PC-3 (cell line): ENCODE measurements at regions not wholly inside any gene's neighbourhood (a gene's known extent, or its start where the extent isn't known, plus 50 kb on each side); places are given as distances from the start of the nearest gene placed in this dataset.

Source experiments
- ATAC-seq: fragments of 200-7000 bp; cut with Tn5 transposase; 2 replicates; pipeline ENCODE4 v1.9.1; 2020; ENCODE audit warnings: mild to moderate bottlenecking, moderate library complexity
- BruUV-seq: library from RNA; stranded (reverse); fragments of 400-500 nt; replicated peaks from 2 replicates; lab custom pipeline; 2021; lab: Mats Ljungman, UMichigan
- CTCF ChIA-PET: fragments of 300-600 bp; sonication (Branson Sonifier 250); formaldehyde crosslinking; loops from one replicate; lab custom pipeline; 2022; ENCODE audit warnings: antibody characterized with exemption; lab: Charles Lee
- POLR2A ChIA-PET: fragments of 300-600 bp; sonication (Branson Sonifier 250); formaldehyde crosslinking; loops from one replicate; lab custom pipeline; 2022; ENCODE audit warnings: antibody characterized with exemption; ENCODE audit not compliant: unreplicated experiment; lab: Charles Lee
- DNase-seq: peaks from one replicate; pipeline ENCODE4 v3.0.0-alpha.2; 2015
- H2AFZ ChIP-seq: fragments of 300-600 bp; sonication (generic); 2 replicates; pipeline ENCODE4 v1.6.0; 2016; ENCODE audit warnings: antibody characterized with exemption, low read length
- H3F3A ChIP-seq: fragments of 300-600 bp; sonication (generic); one replicate; pipeline ENCODE4 v1.6.0; 2017; ENCODE audit warnings: antibody characterized with exemption, low read length, control low read depth, mild to moderate bottlenecking; ENCODE audit not compliant: unreplicated experiment
- H3K27ac ChIP-seq: fragments of 300-600 bp; sonication (generic); 2 replicates; pipeline ENCODE4 v1.5.1; 2016; ENCODE audit warnings: mild to moderate bottlenecking, low read length
- H3K27me3 ChIP-seq: fragments of 300-600 bp; sonication (generic); 2 replicates; pipeline ENCODE4 v1.6.1; 2016; ENCODE audit warnings: low read length, mixed read lengths
- H3K36me3 ChIP-seq: fragments of 300-600 bp; sonication (generic); 2 replicates; pipeline ENCODE4 v1.6.1; 2016; ENCODE audit warnings: low read depth, mixed run types, low read length, mixed read lengths
- H3K4me1 ChIP-seq: fragments of 300-600 bp; sonication (generic); 2 replicates; pipeline ENCODE4 v1.5.1; 2016; ENCODE audit warnings: low read length; ENCODE audit not compliant: insufficient read depth
- H3K4me2 ChIP-seq: fragments of 300-600 bp; sonication (generic); 2 replicates; pipeline ENCODE4 v1.6.0; 2016; ENCODE audit warnings: low read length
- H3K4me3 ChIP-seq: fragments of 300-600 bp; sonication (generic); 2 replicates; pipeline ENCODE4 v1.5.1; 2016; ENCODE audit warnings: mild to moderate bottlenecking, low read length, mixed read lengths
- H3K79me2 ChIP-seq: fragments of 300-600 bp; sonication (generic); 2 replicates; pipeline ENCODE4 v1.6.1; 2017; ENCODE audit warnings: low read length, mixed read lengths
- H3K9ac ChIP-seq: fragments of 300-600 bp; sonication (generic); 2 replicates; pipeline ENCODE4 v1.6.0; 2016; ENCODE audit warnings: mild to moderate bottlenecking, low read length
- H3K9me2 ChIP-seq: fragments of 300-600 bp; sonication (generic); replicated peaks from 2 replicates; pipeline ENCODE4 v1.6.1; 2016; ENCODE audit warnings: mixed run types, low read length, mixed read lengths
- H3K9me3 ChIP-seq: fragments of 300-600 bp; sonication (generic); 2 replicates; pipeline ENCODE4 v1.6.1; 2016; ENCODE audit warnings: low read length, mixed read lengths
- H4K20me1 ChIP-seq: fragments of 300-600 bp; sonication (generic); 2 replicates; pipeline ENCODE4 v1.6.1; 2016; ENCODE audit warnings: low read length, mixed read lengths
- CTCF ChIP-seq: fragments of 300-600 bp; sonication (generic); conservative IDR thresholded peaks from 2 replicates; pipeline ENCODE4 v1.5.1; 2017; ENCODE audit warnings: antibody characterized with exemption, low read depth, mild to moderate bottlenecking, low read length
- EZH2 ChIP-seq: fragments of 300-600 bp; sonication (generic); IDR thresholded peaks from one replicate; pipeline ENCODE4 v1.6.1; 2017; ENCODE audit warnings: antibody characterized with exemption, mild to moderate bottlenecking, low read length; ENCODE audit not compliant: unreplicated experiment
- EZH2phosphoT487 ChIP-seq: fragments of 300-600 bp; sonication (generic); IDR thresholded peaks from 2 replicates; pipeline ENCODE4 v1.6.1; 2018; ENCODE audit warnings: mild to moderate bottlenecking, antibody characterized with exemption, low read length, borderline replicate concordance
- intact Hi-C: fragments of 100-400 bp; cut with micrococcal nuclease; formaldehyde crosslinking; loops from 2 replicates; pipeline ENCODE4 v1.9.0; 2023

GRCh38 chr2:236855866-236856847 lies 229.5 kb upstream of the COPS8 start:
- TF ChIP-seq EZH2 = no peak
- no peak for TF ChIP-seq EZH2phosphoT487
- TF ChIP-seq CTCF = no peak
- Histone ChIP-seq H3F3A (no peaks in the 10 kb centered on the region), H3K4me3 (no peak overlapping the region), H3K27ac (no peak overlapping the region), H3K4me1 (no peaks in the 10 kb centered on the region), H2AFZ (no peak overlapping the region), H4K20me1 (no peaks in the 10 kb centered on the region), H3K9ac (no peak overlapping the region), H3K9me2 (no peaks in the 10 kb centered on the region), H3K27me3 (no peaks in the 10 kb centered on the region), H3K36me3 (no peaks in the 10 kb centered on the region), H3K9me3 (no peaks in the 10 kb centered on the region), H3K79me2 (no peaks in the 10 kb centered on the region), H3K4me2 (no peak overlapping the region)
- intact Hi-C loops = no loop called here
- no TSS peak for BruUV-seq
- ChIA-PET CTCF (no interaction called here), POLR2A (no interaction called here)
- ATAC-seq (no peak), DNase-seq (no peak)

- Histone ChIP-seq H4K20me1 (no peaks in the 10 kb centered on the region), H3K4me3 (no peak overlapping the region), H3F3A (no peaks in the 10 kb centered on the region), H3K27ac (no peak overlapping the region), H3K9ac (no peak overlapping the region), H3K4me2 (no peak overlapping the region), H3K79me2 (no peaks in the 10 kb centered on the region), H3K36me3 (no peaks in the 10 kb centered on the region), H3K4me1 (no peaks in the 10 kb centered on the region), H2AFZ (no peak overlapping the region), H3K9me3 (no peaks in the 10 kb centered on the region), H3K9me2 (no peaks in the 10 kb centered on the region), H3K27me3 (no peaks in the 10 kb centered on the region)
- no peak for DNase-seq
- ChIA-PET CTCF (no interaction called here), POLR2A (no interaction called here)
- intact Hi-C loops = no loop called here
- ATAC-seq = no peak
- BruUV-seq = no TSS peak
- TF ChIP-seq EZH2 (no peak), EZH2phosphoT487 (no peak), CTCF (no peak)
Measured at GRCh38 chr2:236856848-236857235, 228.8 kb upstream of the COPS8 start.

GRCh38 chr2:236857246-236857645 lies 228.4 kb upstream of the COPS8 start:
- no peak for ATAC-seq
- intact Hi-C loops = no loop called here
- CTCF ChIA-PET = no interaction called here

More at GRCh38 chr2:236857246-236857645, 228.4 kb upstream of the COPS8 start:
- Histone ChIP-seq H3K27ac (no peak overlapping the region), H2AFZ (no peak overlapping the region), H3K4me3 (no peak overlapping the region), H3K4me2 (no peak overlapping the region), H3K9me3 (no peaks in the 10 kb centered on the region), H3K4me1 (no peaks in the 10 kb centered on the region), H3K9me2 (no peaks in the 10 kb centered on the region), H4K20me1 (no peaks in the 10 kb centered on the region), H3K9ac (no peak overlapping the region), H3K79me2 (no peaks in the 10 kb centered on the region), H3K27me3 (no peaks in the 10 kb centered on the region), H3F3A (no peaks in the 10 kb centered on the region), H3K36me3 (no peaks in the 10 kb centered on the region)
- DNase-seq = no peak
- POLR2A ChIA-PET = no interaction called here
- no TSS peak for BruUV-seq
- no peak for TF ChIP-seq CTCF
- no peak for TF ChIP-seq EZH2
- TF ChIP-seq EZH2phosphoT487 = no peak
